ENCODE measurements at regions not wholly inside any gene's neighbourhood (a gene's known extent, or its start where the extent isn't known, plus 50 kb on each side); places are given as distances from the start of the nearest gene placed in this dataset.

DNA sequence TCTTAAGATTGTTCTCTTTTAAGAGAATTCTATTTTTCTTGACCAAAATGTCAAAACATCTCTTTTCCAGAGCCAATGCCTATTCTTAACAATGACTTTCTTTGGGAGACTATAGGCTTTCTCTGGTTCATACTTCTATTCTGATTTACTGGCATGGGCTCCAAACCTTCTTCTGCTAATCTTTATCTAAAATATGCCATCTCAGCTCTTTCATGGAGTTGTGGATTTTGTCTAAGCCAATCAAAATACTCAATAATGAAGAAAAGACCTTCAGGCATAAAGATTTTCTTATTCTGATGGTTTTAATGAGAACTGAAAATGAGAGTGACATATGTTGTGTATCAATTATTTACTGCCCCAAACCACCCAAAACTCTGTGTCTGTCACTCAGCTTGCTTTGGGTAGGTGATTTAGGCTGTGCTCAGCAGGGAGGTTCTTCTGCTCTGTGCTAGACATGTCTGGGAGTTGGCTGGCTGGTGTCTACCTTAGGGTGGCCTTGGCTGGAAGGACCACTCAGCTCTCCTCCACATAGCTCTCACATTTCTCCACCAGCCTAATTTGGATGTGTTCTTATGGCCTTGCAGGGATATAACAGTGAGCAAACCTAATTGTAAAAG lies 270.8 kb downstream of the PRDM2 start:
- Mint-ChIP-seq H3K27ac (no peak overlapping the region), H3K27me3 (peaks cover 29% of the 10 kb centered on the region), H3K4me1 (ENCODE audit: low read depth) (no peaks in the 10 kb centered on the region), H3K9me3 (peaks cover 16% of the 10 kb centered on the region), H3K36me3 (ENCODE audit: low read depth) (no peaks in the 10 kb centered on the region), H3K4me3 (no peak overlapping the region)
- DNase-seq, result no peak

DNA sequence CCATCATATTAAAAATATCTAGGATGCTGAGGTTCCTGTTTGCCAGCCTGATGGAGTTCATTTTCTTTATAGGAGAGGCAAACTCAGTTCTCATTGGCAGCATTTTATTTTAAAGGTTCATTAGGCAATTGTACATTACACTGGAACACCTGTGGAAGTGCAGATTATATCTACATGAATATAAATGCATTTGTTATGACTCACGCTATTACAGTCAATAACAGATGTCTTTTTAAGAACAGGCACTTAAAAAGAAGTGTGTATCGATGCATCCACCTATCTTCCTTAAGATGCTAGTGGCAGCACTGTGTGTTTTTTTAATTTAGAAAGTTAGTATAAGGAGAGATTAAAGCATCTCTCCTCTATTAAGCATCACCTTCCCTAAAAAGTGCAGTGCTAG lies 276.5 kb downstream of the PRDM2 start:
- peaks cover 22% of the 10 kb centered on the region for H3K27me3 Mint-ChIP-seq
- no peak overlapping the region for H3K27ac Mint-ChIP-seq
- no peaks in the 10 kb centered on the region for H3K36me3 Mint-ChIP-seq (ENCODE audit: low read depth)
- DNase-seq, result no peak
- no peak overlapping the region for H3K4me3 Mint-ChIP-seq
- no peaks in the 10 kb centered on the region for H3K4me1 Mint-ChIP-seq (ENCODE audit: low read depth)
- H3K9me3 Mint-ChIP-seq, result peaks cover 3% of the 10 kb centered on the region

GRCh38 chr1:13981142-13981541 lies 281.2 kb downstream of the PRDM2 start:
- Mint-ChIP-seq H3K27me3 (peaks cover 2% of the 10 kb centered on the region), H3K27ac (no peak overlapping the region), H3K36me3 (ENCODE audit: low read depth) (no peaks in the 10 kb centered on the region), H3K4me1 (ENCODE audit: low read depth) (no peaks in the 10 kb centered on the region), H3K9me3 (no peaks in the 10 kb centered on the region), H3K4me3 (no peak overlapping the region)
- DNase-seq, result no peak

DNA sequence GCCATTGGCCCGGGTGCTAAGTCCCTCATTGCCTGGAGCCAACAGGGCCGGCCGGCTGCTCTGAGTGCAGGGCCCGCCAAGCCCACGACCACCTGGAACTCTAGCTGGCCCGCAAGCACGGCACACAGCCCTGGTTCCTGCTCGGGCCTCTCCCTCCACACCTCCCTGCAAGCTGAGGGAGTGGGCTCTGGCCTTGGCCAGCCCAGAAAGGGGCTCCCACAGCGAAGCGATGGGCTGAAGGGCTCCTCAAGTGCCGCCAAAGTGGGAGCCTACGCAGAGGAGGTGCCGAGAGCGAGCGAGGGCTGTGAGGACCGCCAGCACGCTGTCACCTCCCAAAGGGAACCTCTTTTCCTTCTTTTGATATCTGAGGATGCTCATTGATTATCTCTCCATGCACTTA lies 283.4 kb downstream of the PRDM2 start:
- Mint-ChIP-seq H3K27me3 (peaks cover 4% of the 10 kb centered on the region), H3K4me1 (ENCODE audit: low read depth) (no peaks in the 10 kb centered on the region), H3K27ac (no peak overlapping the region), H3K4me3 (no peak overlapping the region), H3K9me3 (peaks cover 2% of the 10 kb centered on the region), H3K36me3 (ENCODE audit: low read depth) (no peaks in the 10 kb centered on the region)
- DNase-seq, result no peak

DNA sequence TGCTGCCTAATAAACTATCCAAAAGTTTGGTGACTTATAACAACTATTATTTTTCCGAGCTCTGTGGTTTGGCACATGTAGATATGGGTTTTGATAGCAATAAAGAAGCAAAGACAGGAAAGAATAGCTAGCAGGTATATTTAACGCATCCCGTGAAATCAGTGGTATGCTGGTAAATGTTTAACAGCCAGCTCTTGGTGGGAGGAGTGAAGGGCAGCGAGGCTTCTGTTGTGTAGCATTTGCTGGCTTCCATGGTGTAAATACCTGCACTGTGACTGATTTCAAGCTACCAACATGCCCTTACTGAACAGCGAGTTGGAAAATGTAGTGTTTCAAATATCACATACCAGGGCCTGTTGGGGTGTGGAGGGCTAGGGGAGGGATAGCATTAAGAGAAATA lies 291.0 kb downstream of the PRDM2 start:
- no peak overlapping the region for H3K4me3 Mint-ChIP-seq
- no peak for DNase-seq
- peaks cover 38% of the 10 kb centered on the region for H3K27me3 Mint-ChIP-seq
- no peaks in the 10 kb centered on the region for H3K36me3 Mint-ChIP-seq (ENCODE audit: low read depth)
- H3K9me3 Mint-ChIP-seq, result peaks cover 11% of the 10 kb centered on the region
- H3K4me1 Mint-ChIP-seq (ENCODE audit: low read depth), result no peaks in the 10 kb centered on the region
- H3K27ac Mint-ChIP-seq, result no peak overlapping the region

DNA sequence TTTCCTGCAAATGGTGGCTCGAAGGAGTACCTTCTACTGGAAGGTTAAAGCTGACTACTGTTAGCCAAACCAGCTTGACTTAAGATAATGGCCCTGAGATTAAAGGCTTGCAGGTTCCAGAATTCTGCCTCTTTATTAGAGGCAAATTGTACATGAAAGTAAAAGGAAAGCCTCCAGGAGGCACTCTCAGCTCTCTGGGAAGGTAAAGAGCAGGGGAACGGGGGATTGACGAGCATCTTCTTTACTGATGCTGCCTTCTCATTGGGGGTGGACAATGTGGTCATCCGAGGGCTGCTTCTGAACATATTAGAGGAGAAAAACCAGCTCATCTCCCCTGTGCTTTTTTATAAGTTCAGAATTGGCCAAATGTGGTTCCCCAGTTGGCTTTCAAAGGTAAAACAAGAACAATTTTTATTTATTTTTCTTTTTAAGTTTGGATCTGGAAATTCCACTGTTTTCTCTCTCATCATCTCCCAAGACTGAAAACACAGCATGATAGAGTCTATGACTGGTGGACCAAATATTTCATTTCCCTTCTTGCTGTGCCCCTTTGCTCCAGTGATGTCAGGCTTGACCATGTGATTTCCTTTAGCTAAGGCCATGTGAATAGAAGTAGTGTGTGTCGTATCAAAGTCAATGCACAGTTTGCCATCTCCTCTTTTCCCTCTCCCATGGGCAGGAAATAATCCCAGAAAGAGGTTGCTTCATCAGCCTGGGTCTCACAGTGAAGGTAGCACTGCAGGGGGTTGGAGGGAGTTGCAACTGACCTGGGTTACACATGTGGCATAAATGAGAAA lies 292.7 kb downstream of the PRDM2 start:
- H3K4me1 Mint-ChIP-seq (ENCODE audit: low read depth), result no peaks in the 10 kb centered on the region

GRCh38 chr1:13994386-13994785 lies 294.4 kb downstream of the PRDM2 start:
- no peak for DNase-seq
- Mint-ChIP-seq H3K4me3 (no peak overlapping the region), H3K27ac (no peak overlapping the region), H3K9me3 (peaks cover 20% of the 10 kb centered on the region), H3K4me1 (ENCODE audit: low read depth) (no peaks in the 10 kb centered on the region), H3K36me3 (ENCODE audit: low read depth) (no peaks in the 10 kb centered on the region), H3K27me3 (peaks cover 39% of the 10 kb centered on the region)

More for the DNA sequence above, 292.7 kb downstream of the PRDM2 start:
- peaks cover 17% of the 10 kb centered on the region for H3K9me3 Mint-ChIP-seq
- no peak for DNase-seq
- H3K4me3 Mint-ChIP-seq, result no peak overlapping the region
- H3K36me3 Mint-ChIP-seq (ENCODE audit: low read depth), result no peaks in the 10 kb centered on the region
- peaks cover 39% of the 10 kb centered on the region for H3K27me3 Mint-ChIP-seq
- H3K27ac Mint-ChIP-seq, result no peak overlapping the region

- DNase-seq, result no peak
- Mint-ChIP-seq H3K27me3 (peaks cover 34% of the 10 kb centered on the region), H3K36me3 (ENCODE audit: low read depth) (no peaks in the 10 kb centered on the region), H3K9me3 (peaks cover 30% of the 10 kb centered on the region), H3K4me3 (no peak overlapping the region), H3K4me1 (ENCODE audit: low read depth) (no peaks in the 10 kb centered on the region), H3K27ac (no peak overlapping the region)
Measured at GRCh38 chr1:13996334-13996733, 296.3 kb downstream of the PRDM2 start.

GRCh38 chr1:14003552-14003951 lies 303.6 kb downstream of the PRDM2 start:
- H3K36me3 Mint-ChIP-seq (ENCODE audit: low read depth), result no peaks in the 10 kb centered on the region
- no peaks in the 10 kb centered on the region for H3K4me1 Mint-ChIP-seq (ENCODE audit: low read depth)
- H3K9me3 Mint-ChIP-seq, result peaks cover 17% of the 10 kb centered on the region
- H3K27ac Mint-ChIP-seq, result no peak overlapping the region
- no peak overlapping the region for H3K4me3 Mint-ChIP-seq
- H3K27me3 Mint-ChIP-seq, result peaks cover 9% of the 10 kb centered on the region
- DNase-seq, result no peak

DNA sequence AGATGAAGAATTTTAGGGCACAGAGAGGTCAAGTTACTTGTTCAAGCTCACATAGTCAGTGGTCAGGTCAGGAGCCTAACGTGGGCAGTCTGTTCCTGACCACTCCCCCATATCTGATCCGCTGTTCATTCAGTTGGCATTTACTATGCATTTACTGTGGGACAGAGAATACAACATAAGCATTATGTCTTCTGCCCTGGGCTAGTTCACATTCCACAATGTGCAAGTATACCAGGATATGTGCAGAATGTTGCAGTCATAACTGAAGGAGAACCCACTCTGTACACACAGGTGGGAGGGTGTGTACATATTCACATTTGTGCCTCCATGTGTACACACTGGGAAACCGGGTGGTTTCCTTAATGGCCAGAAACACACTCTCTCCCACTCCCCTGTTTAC lies 309.6 kb downstream of the PRDM2 start:
- Mint-ChIP-seq H3K27ac (no peak overlapping the region), H3K4me3 (no peak overlapping the region), H3K4me1 (ENCODE audit: low read depth) (no peaks in the 10 kb centered on the region), H3K27me3 (peaks cover 10% of the 10 kb centered on the region), H3K9me3 (peaks cover 2% of the 10 kb centered on the region), H3K36me3 (ENCODE audit: low read depth) (no peaks in the 10 kb centered on the region)
- no peak for DNase-seq

- no peak for DNase-seq
- Mint-ChIP-seq H3K4me1 (ENCODE audit: low read depth) (no peaks in the 10 kb centered on the region), H3K27ac (no peak overlapping the region), H3K9me3 (peaks cover 2% of the 10 kb centered on the region), H3K4me3 (no peak overlapping the region), H3K27me3 (peaks cover 10% of the 10 kb centered on the region), H3K36me3 (ENCODE audit: low read depth) (no peaks in the 10 kb centered on the region)
Measured at GRCh38 chr1:14010476-14010875, 310.5 kb downstream of the PRDM2 start.

DNA sequence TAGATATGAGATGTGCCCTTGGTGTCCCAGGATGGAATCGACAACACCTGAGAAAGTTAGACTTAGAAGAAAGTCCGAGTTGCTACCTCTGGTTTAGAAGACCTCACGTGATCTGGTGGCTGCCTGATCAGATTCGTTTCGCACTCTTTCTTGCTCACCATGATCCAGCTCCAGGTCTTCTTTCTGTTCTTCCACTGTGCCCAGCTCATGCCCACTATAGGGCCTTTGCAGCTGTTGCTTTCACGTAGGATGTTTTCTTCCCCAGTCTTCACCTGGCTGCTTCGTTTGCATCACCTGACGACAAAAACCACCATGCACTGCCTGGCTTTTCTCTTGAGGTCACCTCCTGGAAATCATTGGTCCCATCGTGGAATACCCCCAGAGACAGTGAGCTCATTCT lies 311.1 kb downstream of the PRDM2 start:
- Mint-ChIP-seq H3K36me3 (ENCODE audit: low read depth) (no peaks in the 10 kb centered on the region), H3K9me3 (peaks cover 2% of the 10 kb centered on the region), H3K27me3 (peaks cover 12% of the 10 kb centered on the region), H3K4me3 (no peak overlapping the region), H3K27ac (no peak overlapping the region), H3K4me1 (ENCODE audit: low read depth) (no peaks in the 10 kb centered on the region)
- no peak for DNase-seq

DNA sequence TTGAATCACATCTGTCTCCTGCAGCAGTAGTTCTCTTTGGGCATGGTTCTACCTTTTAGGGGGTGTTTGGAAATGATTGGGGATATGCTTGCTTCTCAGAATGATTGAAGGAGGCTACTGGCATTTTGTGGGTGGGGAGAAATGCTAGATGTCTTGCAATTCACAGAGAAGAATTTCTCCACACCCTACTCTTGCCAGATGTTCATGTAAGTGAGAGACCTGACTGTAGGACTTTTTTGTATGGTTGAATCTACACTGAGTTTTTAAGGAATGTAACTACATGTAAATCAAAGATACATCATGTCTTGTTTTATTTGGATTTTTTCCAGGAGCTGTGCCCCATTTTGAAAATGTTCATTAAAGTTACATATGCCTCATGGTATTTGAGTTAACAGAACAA lies 311.9 kb downstream of the PRDM2 start:
- H3K27ac Mint-ChIP-seq, result no peak overlapping the region
- peaks cover 18% of the 10 kb centered on the region for H3K27me3 Mint-ChIP-seq
- H3K4me1 Mint-ChIP-seq (ENCODE audit: low read depth), result no peaks in the 10 kb centered on the region
- H3K36me3 Mint-ChIP-seq (ENCODE audit: low read depth), result no peaks in the 10 kb centered on the region
- H3K9me3 Mint-ChIP-seq, result peaks cover 2% of the 10 kb centered on the region
- no peak overlapping the region for H3K4me3 Mint-ChIP-seq
- no peak for DNase-seq

GRCh38 chr1:14014929-14015328 lies 314.9 kb downstream of the PRDM2 start:
- Mint-ChIP-seq H3K9me3 (no peaks in the 10 kb centered on the region), H3K4me1 (ENCODE audit: low read depth) (no peaks in the 10 kb centered on the region), H3K4me3 (no peak overlapping the region), H3K27ac (no peak overlapping the region), H3K27me3 (peaks cover 27% of the 10 kb centered on the region), H3K36me3 (ENCODE audit: low read depth) (no peaks in the 10 kb centered on the region)
- no peak for DNase-seq

DNA sequence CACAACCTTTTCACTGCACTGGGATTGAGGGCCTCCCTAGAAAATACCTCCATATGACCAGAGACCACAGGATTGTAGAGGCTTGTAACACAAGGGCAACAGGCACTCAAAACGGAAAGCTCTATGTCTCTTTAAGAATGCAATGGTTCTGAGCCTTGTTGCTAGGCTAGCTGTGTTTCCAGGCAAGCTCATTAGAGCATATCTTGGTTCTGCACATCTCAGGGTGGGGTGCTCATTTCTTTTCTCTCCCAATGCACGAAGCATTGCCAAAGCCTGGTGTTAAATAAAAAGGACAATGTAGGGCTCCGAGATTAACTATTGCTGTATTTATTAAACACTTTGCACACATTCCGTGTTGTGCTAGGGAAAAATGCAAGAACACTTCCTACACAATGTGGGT lies 315.9 kb downstream of the PRDM2 start:
- H3K27me3 Mint-ChIP-seq, result peaks cover 34% of the 10 kb centered on the region

More for the DNA sequence above, 315.9 kb downstream of the PRDM2 start:
- Mint-ChIP-seq H3K4me1 (ENCODE audit: low read depth) (no peaks in the 10 kb centered on the region), H3K36me3 (ENCODE audit: low read depth) (no peaks in the 10 kb centered on the region), H3K4me3 (no peak overlapping the region), H3K9me3 (no peaks in the 10 kb centered on the region), H3K27ac (no peak overlapping the region)
- DNase-seq, result no peak
